ES-I3 (cell line): ENCODE measurements at regions not wholly inside any gene's neighbourhood (a gene's known extent, or its start where the extent isn't known, plus 50 kb on each side); places are given as distances from the start of the nearest gene placed in this dataset.

Experiments used
- H3K36me3 ChIP-seq: 2 replicates; pipeline ENCODE4 v1.6.1; 2013; ENCODE audit warnings: mild to moderate bottlenecking, low read length, control low read depth, moderate library complexity; ENCODE audit not compliant: insufficient read depth
- H3K4me1 ChIP-seq: 2 replicates; pipeline ENCODE4 v1.6.1; 2013; ENCODE audit warnings: mild to moderate bottlenecking, control low read depth, low read length; ENCODE audit not compliant: insufficient read depth
- H3K9ac ChIP-seq: 2 replicates; pipeline ENCODE4 v1.6.1; 2013; ENCODE audit warnings: low read depth, mild to moderate bottlenecking, low read length, moderate library complexity
- H3K9me3 ChIP-seq: 2 replicates; pipeline ENCODE4 v1.6.1; 2013; ENCODE audit warnings: mild to moderate bottlenecking, low read length, moderate library complexity; ENCODE audit not compliant: control insufficient read depth, insufficient read depth

DNA sequence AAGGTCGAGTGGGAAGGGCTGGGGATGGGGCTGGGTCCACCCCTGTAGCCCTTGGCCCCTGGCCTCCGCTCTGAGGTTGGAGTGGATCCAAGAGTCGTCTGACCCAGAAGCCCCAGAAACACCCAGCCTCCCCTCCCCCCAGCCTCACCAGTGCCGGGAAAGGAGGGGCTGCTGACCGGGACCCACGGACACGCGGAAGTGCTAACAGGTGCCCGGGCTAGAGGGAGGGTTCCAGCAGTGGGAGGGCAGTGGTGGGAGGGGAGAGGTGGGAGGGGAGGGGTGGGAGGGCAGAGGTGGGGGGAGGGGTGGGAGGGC lies 131.8 kb upstream of the NKX1-1 start:
- Histone ChIP-seq H3K36me3 (no peaks in the 10 kb centered on the region), H3K9ac (no peak overlapping the region), H3K4me1 (no peaks in the 10 kb centered on the region), H3K9me3 (no peaks in the 10 kb centered on the region)

DNA sequence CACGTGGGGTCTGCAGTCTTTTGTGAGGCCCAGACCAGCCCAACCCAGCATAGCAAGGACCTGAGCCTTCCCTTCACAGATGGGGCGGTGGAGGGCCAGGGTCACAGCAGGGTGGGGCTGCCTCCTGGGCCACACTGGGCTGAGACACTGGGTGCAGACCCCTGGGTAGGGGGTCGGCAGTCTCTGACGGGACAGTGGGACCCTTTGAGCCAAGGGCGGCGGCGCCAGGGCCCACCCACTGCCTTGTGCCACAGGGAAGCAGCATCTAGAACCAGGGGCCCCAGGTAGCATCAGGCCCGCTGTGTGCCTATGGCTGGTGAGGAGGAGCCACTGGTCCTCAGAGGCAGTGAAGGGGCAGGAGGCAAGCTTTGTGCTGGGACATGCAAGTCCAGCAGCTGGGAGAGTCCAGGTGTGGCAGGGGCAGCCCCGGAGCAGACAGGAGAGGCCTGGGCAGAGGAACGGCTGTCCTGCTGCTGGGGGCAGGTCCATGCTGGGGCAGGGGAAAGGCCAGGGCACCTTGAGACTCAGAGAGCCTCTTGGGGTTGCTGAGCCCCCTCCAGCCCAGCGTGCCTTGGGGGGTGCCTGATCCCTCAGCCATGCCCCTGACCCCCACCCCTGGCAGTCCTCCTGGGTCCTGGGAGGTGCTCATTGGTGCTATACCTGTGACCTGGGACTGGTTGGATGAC lies 131.3 kb upstream of the NKX1-1 start:
- no peaks in the 10 kb centered on the region for H3K36me3 ChIP-seq

DNA sequence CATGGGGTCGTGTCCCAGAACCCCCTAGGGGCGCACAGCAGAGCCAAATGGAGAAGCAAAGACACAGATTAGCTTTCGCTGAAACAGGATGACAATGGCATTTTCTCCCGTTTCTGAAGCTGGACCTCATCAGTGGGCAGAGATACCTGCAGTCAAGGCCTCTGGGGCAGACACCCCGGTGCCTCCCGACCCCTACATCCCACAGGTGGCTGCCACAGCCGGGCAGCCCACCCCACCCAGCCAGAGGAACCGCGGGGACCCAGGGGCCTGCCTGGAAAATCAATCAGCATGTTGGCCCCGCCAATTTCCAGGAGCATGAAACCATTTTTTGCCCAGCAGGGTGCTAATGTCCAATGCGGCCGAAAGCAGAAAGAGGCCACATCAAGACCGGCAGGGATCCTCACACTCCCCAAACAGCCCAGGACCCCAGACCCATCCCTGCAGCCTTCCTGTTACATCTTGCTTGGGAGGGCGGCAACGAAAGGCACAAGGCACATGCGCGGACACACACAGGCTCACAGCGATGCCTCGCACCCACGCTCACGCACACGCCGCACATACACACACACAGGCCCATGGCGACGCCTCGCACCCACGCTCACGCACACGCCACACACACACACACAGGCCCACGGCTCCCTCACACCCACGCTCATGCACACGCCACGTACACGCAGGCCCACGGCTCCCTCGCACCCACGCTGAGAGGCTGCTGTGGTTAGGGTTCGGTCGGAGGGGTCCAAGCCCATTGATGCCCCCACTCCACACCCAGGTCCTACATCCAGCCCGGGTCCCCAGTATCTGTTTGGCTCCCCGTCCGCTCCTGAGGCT lies 130.6 kb upstream of the NKX1-1 start:
- Histone ChIP-seq H3K36me3 (no peaks in the 10 kb centered on the region), H3K9me3 (no peaks in the 10 kb centered on the region), H3K9ac (no peak overlapping the region), H3K4me1 (no peaks in the 10 kb centered on the region)

More for the DNA sequence above, 131.3 kb upstream of the NKX1-1 start:
- no peaks in the 10 kb centered on the region for H3K9me3 ChIP-seq
- no peaks in the 10 kb centered on the region for H3K4me1 ChIP-seq
- no peak overlapping the region for H3K9ac ChIP-seq

DNA sequence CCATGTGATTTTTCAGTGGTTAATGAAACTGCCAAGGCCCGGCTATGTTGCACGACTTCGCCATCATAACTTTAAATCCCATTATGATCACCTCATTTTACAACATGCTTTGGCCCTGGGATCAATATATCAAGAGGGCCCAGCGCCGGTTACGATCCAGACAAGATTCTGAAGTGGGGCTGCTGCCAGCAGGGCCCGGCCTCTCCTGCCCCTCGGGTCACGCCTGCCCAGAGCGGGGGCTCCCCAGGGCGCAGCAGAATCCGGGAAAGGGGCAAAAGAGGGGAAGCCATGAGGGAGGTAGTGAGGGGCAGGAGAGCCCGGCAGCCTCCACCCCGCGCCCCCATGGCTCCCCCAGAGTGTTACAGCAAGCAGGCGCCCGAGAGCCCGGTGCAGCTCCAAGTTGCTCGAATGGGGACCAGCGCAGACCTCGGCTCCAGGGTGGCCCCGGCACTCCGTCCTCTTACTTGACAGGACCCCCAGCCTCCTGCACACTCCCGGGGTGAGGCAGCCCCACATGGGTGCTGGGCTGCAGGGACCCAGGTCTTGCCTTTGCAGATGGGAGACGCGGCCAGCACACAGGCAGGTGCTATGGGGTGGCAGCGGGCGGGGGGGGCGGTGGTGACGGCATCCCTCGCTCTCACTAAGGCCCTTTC lies 129.8 kb upstream of the NKX1-1 start:
- Histone ChIP-seq H3K9ac (no peak overlapping the region), H3K9me3 (no peaks in the 10 kb centered on the region), H3K36me3 (no peaks in the 10 kb centered on the region), H3K4me1 (no peaks in the 10 kb centered on the region)

DNA sequence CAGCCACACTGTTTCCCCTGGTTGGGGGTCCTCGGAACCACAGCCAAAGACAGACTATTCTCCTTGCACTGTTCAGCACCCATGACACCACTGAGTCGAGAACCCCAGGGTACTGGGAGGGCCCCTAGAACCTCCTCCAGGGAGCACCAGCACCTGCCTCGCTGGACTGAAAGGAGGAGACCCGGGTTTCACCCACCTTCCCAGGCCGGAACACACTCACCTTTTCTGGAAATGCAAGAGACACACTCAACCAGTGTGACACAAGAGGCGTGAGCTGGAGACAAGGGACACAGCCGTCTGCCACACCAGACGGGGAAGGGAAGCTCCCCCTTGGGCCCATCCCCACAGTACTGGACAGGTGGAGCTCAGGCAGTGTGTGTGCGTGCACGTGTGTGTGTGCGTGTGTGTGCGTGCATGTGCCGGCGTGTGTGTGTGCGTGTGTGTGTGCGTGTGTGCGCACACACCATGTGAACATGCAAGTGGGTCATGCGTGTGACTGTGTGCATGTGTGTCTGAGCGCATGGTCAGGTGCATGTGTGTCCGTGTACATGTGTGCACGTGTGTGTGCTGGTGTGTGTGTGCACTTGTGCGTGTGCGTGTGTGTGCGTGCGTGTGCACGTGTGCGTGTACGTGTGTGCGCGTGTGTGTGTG lies 128.8 kb upstream of the NKX1-1 start:
- Histone ChIP-seq H3K4me1 (no peaks in the 10 kb centered on the region), H3K9ac (no peak overlapping the region), H3K9me3 (no peaks in the 10 kb centered on the region), H3K36me3 (no peaks in the 10 kb centered on the region)

DNA sequence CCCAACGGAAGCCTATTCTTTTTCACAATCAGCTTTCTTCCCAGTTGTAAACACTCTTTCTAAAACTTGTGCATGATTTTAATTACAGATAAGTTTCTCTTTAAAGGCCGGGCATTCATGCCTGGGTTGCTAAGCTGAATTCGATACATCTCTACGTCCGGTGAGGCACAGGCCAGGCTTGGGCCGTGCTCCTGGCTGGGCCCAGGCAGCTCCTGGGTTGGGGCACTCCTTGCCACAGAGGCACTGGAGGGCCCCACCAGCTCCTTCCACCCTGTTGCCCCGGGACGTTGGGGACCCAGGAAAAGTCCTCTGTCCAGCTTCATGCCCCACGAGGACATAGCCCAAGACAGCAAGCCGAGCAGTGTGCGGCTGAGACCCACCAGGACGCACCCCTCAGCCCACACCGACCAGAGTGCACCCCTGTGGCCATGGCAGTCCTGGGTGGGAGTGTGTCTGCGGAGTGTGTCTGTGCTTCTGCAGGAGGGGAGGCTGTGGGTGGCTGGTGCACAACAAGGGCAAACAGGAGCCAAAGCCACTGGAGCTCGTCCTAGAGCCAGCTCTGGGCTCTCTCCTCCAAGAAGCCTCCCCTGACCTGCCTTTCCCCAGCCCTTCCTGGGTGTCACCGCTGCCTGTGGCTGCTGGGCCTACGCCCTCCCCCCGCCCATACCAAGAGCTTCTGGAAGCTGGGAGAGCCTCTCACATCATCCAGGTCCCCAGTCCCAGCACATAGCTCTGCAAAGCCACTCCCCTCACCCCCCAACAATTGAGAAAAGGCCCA lies 128.0 kb upstream of the NKX1-1 start:
- Histone ChIP-seq H3K9ac (no peak overlapping the region), H3K36me3 (no peaks in the 10 kb centered on the region), H3K9me3 (no peaks in the 10 kb centered on the region), H3K4me1 (no peaks in the 10 kb centered on the region)

DNA sequence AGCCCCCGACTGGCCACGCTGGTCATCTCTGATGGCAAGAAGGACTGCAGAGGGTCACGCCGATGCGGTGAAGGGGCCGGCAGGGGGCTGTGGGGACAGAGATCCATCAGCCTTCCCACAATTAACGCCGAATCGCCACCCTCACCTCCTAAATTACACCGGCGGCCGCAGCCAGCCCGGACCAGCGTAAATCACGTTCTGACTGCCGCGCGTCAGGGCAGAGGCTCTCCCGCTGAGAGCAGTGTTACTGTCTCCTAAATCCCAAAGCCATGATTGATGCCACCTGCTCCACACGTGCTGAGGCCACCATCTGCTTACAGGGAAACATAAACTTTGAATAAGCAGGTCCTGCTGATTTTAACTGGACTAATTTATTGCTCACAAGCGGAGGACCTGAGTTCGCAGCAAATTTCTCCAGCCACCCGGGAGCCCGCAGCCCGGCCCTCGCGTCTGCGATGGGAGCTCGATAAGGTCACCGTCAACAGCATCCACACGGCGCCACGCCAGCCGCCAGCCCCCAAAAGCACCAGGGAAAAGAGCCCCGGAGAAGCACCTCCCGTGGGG lies 127.3 kb upstream of the NKX1-1 start:
- H3K36me3 ChIP-seq: no peaks in the 10 kb centered on the region
- no peak overlapping the region for H3K9ac ChIP-seq
- H3K9me3 ChIP-seq: no peaks in the 10 kb centered on the region
- H3K4me1 ChIP-seq: no peaks in the 10 kb centered on the region

DNA sequence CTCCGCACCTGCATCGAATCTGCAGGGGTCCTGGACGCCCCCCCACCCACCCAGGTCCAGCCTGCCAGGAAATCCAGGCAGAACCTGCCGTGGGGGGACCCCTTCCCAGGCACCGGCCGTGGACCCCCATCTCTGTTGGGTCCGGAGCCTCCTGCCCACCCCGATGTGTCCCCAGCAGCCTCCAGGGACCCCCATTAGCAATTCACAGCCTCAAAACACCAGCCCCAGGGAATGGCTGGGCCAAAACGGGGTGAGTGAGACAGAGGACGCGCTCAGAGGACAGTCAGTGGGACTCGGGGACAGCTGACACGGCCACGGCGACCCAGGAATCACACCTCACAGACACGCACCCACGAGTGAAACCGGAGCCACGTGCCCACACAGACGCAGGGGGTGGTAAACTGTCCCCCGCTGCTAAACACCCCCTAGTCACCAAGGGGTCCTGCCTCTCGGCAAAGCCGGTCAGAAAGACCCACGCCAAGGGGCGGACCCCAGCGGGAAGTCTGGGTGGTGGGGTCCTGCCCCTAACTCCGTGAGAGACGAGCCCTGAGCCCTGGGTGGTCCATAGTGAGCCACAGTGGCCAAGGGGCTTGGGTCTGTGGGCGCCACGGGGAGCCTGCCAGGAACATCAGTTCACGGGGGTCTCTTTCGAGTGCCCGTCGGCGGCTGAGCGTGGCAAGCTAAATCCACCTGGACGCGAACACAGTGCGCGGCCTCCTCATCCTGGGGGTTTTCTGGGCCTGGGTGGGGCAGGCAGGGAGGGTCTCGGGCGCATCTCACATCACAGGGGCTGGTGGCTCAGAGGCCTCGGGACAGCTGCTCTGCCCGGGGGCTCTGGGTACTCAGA lies 126.5 kb upstream of the NKX1-1 start:
- Histone ChIP-seq H3K9ac (no peak overlapping the region), H3K9me3 (no peaks in the 10 kb centered on the region), H3K36me3 (no peaks in the 10 kb centered on the region), H3K4me1 (no peaks in the 10 kb centered on the region)

DNA sequence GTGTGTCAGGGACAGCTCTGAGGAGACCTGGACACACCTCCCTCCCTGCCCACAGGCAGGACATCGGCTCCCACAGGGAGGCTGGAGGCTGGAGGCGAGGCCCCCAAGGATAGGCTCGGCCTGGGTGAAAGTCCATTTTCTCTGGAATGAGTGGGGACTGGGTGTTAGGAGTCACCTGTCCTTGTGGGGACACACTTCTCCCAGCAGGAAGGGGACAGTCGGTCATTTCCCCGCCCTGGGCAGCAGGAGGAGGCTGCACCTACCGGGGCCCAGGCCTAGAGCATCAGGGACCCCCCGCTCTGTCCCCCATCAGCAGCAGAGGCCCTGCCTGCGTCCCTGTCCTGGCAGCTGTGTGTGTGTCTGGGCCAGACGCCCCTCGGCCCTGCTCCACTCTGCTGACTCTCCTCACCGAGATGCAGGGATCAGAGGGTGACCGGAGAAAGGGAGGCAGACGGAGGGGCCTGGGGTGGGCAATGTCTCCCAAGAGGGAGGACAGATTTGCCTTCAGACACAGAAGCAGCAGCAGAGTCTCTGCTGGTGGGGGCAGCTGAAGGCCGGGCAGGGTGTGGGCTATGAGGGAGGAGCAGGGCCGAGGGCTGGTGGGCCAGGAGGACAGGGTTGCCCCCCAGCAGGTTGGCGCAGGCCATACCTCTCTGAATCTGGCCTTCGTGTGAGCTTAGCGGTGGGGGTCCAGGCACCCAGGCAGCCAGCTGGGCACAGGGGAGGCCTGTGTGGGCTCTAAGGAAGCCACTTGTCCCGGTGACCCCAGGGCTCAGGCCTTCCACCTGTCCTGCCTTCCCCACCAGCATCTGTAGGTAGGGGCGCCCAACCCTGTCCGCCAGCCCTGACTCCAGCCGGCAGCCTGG lies 125.7 kb upstream of the NKX1-1 start:
- Histone ChIP-seq H3K4me1 (no peaks in the 10 kb centered on the region), H3K36me3 (no peaks in the 10 kb centered on the region), H3K9me3 (no peaks in the 10 kb centered on the region), H3K9ac (no peak overlapping the region)

DNA sequence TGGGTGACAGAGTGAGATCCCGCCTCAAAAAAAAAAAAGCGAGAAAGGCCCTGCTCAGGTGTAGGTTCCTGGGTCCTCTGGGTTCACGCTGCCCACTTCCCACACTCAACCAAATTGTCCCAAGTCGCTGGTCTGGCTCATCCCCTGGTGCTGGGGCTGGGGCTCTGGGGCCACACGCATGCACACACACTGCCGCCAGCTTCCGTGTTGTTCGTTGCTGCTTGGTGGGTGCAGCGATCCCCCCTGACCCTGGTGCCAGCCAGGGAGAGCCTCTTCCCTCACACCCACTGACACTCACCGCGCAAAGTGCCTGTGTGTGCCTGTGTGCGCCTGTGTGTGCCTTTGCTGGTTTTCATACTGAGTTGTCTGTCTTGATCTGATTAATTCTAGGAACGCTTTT lies 124.1 kb upstream of the NKX1-1 start:
- Histone ChIP-seq H3K9me3 (no peaks in the 10 kb centered on the region), H3K36me3 (no peaks in the 10 kb centered on the region), H3K4me1 (no peaks in the 10 kb centered on the region), H3K9ac (no peak overlapping the region)

DNA sequence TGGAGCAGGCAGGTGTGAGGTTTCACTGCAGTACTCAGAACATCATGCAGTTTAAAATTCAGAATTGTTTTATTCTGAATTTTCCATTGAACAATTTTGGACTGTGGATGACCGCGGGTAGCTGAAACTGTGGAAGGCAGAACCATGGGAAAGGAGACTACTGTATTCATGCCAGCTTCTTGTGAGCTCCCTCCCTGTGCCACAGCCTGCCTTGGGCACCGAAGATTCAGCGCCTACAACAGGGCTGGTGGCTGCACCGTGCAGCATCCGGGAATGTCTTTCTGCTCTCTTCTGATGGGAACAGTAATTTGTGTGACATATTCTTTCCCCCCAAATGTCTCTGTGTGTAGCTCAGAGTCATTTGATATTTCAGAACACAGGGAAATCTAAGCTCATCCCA lies 118.5 kb upstream of the NKX1-1 start:
- Histone ChIP-seq H3K36me3 (no peaks in the 10 kb centered on the region), H3K4me1 (no peaks in the 10 kb centered on the region), H3K9ac (no peak overlapping the region), H3K9me3 (no peaks in the 10 kb centered on the region)

DNA sequence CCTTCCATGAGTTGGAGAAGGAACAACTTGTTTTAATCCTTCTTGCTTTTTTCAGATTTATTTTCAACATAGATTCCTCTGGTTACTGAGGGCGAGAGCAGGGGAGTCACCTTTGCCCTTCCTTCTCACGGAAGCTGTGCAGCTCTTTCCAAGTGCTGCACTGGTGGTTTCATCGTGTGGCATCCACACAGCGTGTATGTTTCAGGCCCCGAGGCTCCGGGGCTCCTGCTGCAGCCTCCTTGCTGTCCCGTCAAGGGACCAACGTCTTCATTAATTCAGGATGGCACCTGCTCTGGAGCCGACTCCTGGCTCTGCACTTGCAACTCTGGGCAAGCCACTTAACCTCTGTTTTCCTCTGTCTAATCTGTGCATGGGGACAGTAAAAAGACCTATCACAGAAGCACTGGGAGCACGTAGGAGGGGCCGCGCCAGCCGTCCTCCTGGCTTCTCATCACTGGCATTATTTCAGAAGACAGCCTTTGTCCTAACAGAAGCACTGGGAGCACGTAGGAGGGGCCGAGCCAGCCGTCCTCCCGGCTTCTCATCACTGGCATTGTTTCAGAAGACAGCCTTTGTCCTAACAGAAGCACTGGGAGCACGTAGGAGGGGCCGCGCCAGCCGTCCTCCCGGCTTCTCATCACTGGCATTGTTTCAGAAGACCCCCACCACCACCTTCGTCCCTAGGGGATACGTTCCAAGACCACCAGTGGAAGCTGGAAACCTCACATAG lies 117.8 kb upstream of the NKX1-1 start:
- Histone ChIP-seq H3K9ac (no peak overlapping the region), H3K36me3 (no peaks in the 10 kb centered on the region), H3K9me3 (no peaks in the 10 kb centered on the region), H3K4me1 (no peaks in the 10 kb centered on the region)
